NCI-H1417 (cell line): ENCODE measurements at regions not wholly inside any gene's neighbourhood (a gene's known extent, or its start where the extent isn't known, plus 50 kb on each side); places are given as distances from the start of the nearest gene placed in this dataset.

ENCODE experiments used
- DNase-seq, 3 experiments: peaks; one replicate each; lab custom pipeline; 2025; lab: John Stamatoyannopoulos, UW

DNA sequence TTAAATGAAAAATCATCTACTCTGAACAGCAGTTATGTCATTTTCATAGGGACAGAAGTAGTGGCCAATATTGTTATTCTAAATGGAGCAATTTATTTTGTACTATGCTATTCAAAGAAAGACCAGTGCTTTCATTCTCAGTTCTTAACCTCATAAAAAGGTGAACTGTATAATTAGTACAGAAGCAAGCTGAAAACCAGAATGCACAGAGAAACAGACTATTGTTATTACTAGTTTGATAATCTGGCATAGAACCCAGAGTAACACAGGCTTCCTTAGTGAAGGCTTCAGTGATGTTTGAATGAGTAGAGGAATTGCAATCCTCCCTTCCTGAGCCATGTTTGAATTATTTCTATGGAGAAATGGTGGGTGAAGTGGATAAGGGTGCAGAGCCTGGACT lies 131.6 kb upstream of the LRRC7 start:
- no peak for DNase-seq

DNA sequence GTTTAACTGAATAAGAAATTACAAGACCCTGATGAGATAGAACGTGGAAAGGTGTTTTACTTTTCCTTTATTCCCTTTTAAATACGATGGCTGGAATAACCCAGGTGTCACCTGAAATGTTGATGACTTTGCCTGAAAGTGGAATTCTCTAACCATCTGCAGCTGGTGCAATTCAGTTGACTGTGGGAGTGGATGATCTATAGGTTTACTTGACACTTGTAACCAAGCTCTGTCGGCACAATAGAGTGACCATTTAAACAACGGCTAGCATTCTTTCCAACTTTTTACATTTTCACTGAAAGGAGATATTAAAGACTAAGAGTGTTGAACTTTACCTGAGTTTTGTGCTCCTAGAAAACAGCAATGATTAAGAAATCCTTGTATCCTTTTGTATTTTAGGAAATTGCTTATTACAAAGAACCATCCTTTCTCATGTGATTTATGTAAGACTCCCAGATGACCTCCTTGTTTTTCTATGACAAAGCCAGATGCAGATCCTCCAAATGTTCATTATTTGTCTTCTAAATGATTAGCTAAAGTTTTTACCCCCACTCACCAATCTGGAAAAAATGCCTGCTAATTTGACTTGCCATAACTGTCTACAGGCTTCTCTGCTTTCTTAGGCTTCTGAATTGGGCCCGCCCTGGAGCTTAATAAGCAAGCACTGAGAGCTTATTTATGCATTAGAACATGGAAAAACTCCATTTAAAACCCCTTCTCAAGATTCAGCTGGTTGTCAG lies 129.5 kb upstream of the LRRC7 start:
- DNase-seq: peak in 1 of 3 experiments; percentile 40

DNA sequence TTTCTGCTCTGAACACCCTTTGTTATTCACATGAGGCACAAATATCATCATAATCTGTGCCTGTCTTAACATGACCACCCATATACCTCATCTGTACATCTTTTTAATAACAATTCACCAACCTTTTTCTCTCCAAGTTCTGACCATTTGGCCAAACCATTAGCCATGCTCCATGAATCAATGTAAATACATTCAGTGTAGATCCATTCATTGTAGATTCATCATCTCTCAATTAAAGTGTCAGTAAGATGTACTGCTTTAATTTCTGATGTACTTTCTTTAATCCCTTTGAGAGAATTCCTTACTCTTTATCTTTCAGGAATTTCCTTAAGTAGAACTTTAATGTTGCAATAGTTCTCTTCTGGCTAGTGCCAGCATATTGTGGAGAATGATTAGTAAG lies 126.2 kb upstream of the LRRC7 start:
- no peak for DNase-seq

DNA sequence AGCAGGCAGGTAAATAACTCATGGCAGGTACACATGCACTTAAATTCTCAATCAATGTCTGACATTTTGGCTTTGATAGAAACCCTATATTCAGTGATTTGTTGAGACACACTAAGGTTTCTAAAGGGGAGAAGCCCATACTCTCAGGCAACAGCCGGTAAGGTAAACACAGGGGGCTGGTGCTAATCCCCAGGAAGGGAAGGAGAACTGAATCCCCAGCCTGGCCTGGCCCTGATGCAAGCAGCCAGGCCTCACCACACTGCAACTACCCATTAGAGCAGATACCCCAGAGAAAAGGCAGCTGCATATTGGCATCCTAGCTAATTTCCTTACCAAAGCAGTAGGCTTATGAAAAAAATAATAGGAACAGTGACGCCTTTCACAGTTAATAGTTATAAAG lies 116.5 kb upstream of the LRRC7 start:
- no peak for DNase-seq

DNA sequence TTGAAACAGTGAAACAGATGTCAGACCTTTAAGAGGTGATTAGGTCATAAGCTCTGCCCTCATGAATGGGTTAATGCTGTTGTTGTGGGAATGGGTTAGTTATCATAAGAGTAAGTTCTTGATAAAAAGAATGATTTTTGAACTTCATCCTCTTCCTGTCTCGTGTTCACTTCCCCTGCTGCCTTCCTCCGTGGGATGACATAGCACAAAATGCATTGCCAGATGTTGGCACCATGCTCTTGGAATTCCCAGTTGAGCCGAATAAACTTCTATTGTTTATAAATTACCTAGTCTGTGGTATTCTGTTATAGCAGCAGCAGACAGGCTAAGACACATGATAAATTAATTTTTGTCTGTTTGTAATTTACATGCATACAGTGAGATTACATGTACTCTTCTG lies 112.0 kb upstream of the LRRC7 start:
- no peak for DNase-seq

DNA sequence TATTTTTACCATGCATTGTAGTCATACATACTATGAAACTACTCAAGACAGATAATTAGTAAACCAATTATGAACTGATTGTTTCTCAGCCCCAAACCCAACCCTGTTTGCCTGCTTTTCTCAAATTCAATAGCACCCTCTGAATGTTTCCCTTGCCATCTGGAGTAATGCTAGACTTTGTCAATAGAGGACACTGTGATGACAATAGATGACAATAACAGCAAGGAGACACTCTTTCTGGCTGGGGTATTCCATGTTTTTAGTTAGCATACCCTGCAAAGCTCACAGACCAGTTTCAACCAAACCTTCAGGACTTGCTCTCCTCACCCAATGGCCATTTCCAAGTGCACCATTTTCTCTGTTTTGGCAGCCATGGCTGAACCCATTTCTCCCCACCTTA lies 108.5 kb upstream of the LRRC7 start:
- DNase-seq: no peak

DNA sequence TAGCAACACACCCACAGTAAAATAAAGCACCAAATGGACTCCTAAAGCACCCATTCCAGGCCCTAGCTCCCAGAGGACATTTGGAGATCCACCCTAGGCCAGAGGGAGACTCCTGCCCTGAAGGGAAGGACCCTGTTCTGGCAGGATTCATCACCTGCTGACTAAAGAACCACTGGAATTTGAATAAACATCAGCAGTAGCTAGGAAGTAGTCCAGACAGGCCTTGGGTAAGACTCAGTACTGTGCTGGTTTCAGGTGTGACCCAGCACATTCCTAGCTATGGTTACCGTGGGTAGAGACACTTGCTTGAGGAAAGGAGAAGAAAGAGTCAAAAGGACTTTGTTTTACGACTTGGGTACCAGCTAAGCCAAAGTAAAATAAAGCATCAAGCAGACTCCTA lies 92.7 kb upstream of the LRRC7 start:
- DNase-seq: no peak

DNA sequence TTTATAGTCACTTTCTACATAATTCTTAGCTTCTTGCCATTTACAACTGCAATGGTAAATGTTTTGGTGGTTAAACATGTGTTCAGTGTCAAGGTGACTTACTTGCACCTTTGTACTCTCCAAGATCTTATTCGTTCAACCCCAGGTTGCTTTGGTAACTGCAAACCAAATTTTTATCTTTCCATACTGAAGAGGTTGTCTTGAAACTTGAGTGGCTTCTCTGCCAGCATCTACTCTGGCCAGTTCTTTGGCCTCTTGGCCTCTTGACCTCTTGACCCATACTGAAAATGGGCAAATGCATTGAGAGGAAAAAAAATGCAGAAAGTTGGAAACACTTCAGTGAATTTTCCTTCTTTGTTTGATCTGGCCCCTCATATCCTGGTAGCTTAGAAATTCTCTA lies 88.0 kb upstream of the LRRC7 start:
- DNase-seq: no peak

DNA sequence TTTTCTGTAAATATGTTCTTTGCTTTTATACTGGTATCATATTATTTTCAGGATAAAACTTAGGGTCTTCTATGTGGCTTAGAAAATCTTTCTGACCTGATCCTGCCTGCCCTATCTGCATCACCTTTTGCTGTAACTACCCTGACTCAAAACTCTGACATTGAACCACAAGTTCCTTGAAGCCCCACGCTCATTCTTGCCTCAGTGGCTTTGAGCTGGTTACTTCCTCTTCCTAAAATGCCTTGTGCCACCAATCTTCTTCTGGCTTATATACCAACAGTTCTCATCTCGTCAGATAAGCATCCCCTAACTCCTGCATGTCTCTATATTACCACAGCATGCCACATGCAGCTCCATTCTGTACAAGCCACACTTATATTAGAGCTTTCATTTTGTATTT lies 84.5 kb upstream of the LRRC7 start:
- no peak for DNase-seq

DNA sequence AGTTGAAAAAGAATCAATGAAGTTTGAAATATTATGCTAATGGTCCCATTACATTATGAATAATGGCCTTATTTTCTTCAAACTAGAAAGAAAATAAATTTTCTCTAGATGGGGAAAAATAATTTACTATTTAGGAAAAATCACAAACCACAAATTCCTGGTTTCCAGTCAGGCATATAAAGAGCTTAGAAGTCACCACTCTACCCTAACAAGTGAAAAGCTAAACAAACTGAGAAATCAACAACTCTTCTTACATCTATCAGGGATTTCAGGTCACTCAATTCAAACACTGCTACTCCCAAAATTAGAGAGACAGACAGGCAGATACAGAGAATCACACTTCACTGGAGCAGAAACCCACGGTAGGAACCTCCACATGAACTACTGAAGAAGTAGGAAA lies 82.1 kb upstream of the LRRC7 start:
- DNase-seq: no peak

DNA sequence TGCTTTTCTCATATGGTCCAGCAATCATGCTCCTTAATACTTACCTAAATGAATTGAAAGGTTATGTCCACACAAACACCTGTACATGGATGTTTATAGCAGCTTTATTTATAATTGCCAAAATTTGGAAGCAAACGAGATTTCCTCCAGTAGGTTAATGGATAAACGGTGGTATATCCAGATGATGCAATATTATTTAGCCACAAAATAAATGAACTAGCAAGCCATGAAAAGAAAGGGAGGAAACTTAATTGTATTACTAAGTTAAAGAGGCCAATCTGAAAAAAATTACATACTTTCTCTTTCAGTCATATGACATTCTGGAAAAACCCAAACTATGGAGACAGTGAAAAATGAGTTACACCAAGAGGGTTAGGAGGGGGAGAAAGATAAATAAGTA lies 76.3 kb upstream of the LRRC7 start:
- DNase-seq: no peak

DNA sequence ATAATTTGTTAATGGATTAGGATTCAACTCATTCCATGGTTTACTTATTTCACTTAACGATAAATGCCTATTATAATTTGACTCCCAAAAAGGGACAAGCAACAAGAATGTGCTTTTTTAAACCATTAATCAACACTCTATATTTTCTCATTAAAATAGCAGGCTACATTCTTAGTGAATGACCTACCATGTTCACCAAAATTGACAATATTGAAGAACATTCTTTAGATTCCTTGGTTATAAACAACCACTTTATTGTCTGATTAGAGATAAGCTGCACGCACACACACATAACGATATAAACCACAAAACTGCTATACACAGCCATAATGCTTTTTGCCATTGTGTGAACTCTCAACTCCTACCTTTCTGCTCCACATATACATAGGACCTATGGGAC lies 75.4 kb upstream of the LRRC7 start:
- no peak for DNase-seq

DNA sequence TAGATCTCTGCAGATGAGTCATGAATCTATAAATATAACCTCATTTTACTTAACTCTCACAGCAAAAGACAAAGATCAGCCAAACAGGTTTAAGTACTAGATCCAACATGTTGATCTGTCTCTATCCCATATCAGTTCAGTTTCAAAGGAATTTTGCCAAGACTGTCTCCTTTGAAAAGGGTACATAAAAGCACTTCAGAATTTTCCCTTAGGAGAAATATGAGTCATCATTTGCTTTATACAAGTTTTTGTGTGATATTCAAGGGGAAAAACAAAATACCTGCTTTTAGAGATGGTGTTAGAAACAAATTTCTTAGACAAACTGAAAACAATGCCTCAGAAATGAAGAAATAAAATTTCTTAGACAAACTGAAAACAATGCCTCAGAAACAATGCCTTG lies 73.5 kb upstream of the LRRC7 start:
- no peak for DNase-seq

DNA sequence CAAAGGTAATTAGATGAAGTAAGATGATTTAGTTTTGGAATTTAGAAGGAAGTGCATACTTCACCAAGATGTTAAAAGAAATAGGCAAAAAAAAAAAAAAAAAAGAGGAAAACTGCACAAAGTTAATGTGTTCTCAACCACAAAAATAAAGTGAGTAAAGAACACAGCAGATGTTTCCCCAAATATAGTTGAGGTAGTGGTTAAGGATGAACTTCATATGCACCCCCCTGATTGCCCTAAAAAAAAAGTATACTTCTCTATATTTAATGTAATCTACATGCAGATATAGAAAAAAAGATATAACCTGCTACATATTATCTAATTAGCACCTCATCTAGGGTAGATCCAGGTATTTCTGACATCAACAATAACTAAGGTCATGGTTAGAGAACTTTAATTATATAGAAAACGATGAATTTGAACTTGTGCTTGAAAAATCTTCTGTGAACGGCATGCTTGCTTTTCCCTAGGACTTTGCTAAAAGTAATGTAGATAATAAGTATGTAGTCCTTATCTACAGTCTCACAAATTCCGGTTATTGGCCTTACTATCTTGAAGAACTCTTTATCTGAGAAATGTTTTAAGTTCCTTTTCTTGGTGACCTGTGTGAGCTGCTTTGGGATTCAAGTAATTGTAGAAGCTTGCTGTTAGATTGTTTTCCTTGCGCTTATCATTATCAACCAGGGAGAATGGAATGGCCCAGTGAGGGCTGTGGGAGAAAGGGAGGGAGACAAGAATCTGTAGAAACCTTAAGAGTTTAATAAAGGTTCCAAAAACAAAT lies 70.1 kb upstream of the LRRC7 start:
- no peak for DNase-seq

DNA sequence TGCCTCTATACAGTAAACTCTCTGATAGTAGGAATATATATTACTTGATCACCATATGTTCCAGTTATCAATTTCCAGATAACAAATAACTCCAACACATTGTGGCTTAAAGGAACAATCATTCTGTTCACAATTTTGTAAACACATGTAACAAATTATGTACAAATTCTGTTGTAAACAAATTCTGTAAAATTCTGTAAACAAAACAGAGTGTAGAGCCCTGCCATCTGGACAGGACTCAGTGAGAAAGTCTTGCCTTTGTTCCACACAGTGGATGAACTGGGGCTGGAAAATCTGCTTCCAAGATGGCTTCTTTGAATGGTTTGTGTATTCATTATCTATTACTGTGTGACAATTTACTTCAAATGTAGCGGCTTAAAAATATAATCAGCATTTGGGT lies 69.0 kb upstream of the LRRC7 start:
- no peak for DNase-seq

DNA sequence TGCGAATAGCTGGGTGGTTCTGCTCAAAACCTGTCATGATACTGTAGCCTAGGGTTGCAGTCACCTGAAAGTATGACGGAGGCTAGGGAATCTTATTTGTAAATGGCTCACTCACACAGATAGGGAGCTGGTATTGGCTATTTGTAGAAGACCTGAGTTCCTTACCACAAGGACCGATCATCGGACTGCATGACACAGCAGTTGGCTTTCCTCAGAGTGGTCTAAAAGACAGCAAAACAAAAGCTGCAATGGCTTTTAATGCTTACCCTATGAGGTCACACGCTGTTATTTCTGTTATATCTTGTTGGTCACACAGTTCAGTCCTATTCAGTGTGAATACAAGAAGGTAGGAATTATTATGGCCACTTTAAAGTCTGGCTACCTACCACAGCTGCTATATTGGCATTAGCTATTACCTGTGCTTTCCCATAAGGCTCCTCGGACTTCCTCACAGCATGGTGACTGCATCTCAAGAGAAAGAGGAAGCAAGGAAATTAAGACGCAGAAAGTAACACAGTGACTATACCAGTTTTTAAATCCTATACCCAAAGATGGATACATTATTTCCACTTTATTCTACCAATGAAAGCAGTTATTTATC lies 68.4 kb upstream of the LRRC7 start:
- no peak for DNase-seq

DNA sequence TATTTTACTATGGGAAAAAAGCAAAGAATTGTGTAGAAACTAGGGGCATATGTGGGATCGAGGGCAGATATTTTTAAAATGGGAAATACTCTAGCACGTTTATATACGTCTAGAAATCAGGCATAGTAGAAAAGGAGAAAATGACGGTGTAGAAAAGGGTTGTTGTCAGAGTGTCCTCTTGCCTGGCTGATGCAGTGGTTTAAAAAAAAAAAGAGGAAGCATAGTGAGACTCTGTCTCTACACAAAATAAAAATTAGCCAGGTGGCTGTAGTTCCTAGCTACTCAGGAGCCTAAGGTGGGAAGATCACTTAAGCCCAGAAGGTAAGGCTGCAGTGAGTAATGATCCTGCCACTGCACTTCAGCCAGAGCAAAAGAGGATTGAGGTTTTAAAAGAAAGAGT lies 64.7 kb upstream of the LRRC7 start:
- no peak for DNase-seq

DNA sequence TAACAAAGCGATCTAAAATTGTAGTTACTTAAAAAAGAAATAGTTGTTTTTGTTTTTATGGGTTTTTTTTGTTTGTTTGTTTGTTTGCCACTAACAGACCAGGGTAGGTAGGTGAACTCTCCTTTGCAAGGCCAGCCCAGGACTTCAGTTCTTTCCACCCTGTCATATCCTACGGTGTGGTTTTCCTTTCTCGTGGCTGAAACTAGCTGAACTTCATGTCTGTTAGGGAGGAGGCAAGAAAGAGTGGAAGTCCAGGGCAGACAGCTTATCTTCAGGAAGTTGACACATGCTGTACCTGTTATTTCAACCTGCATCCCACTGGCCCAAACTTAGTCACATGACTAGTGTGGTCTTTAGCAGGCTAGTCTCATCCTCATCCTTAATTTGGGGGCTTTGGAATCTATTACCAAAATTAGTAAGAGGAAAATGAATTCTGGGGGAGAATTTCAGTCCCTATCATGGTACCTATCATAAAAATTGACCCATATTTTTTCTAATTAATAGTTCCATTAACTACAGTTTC lies 62.9 kb upstream of the LRRC7 start:
- no peak for DNase-seq

DNA sequence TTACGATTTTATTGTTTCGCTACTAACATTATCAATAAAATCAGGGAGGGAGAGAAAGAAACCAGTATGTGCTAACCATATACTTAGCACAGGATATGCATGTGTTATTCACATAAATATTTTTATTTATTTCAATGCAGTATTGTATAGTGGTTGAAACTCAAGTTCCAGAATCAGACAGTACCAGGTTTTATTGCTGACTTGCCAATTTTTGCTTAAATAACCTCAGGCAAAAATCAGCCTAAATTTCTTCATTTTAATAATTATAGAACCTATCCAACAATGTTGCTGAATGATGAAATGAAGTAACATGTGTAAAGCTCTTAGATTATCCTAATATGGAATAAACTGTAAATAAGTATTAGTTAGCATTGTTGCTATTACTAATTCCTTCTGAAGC lies 61.4 kb upstream of the LRRC7 start:
- DNase-seq: no peak

DNA sequence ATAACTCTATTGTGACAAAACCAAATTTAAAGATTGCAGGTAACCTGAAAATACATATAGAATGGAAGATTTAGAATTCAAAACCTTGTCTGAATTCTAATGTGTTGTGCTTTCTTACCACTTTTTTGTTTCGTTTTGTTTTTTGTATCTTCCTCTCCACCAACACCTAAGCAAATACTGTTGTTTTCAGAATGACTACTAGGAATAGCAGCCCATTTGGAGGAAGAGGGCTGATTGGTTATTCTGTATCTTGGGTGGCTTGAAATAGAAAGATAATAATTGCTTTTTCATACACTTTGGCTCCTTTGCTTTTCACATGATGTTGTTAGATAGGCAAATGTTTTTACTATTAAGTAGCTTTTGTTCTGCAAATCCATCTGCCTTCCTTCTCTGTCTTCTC lies 61.0 kb upstream of the LRRC7 start:
- no peak for DNase-seq

DNA sequence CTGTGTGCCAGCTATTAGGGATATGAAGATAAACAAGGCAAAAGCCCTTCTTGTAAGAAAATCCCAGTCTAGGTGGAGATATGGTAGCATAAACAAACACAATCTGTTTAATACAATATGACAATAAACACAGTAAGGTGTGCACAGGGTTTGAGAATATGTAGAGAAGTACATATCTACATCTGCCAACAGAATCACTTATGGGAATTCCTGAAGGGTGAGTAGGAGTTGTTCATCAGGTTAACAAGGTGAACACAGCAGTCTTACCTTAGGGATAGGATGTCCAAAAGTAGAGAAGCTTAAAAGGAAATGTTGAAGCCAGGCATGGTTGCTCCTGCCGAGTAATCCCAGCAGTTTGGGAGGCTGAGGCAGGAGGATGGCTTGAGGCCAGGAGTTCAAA lies 57.7 kb upstream of the LRRC7 start:
- no peak for DNase-seq

DNA sequence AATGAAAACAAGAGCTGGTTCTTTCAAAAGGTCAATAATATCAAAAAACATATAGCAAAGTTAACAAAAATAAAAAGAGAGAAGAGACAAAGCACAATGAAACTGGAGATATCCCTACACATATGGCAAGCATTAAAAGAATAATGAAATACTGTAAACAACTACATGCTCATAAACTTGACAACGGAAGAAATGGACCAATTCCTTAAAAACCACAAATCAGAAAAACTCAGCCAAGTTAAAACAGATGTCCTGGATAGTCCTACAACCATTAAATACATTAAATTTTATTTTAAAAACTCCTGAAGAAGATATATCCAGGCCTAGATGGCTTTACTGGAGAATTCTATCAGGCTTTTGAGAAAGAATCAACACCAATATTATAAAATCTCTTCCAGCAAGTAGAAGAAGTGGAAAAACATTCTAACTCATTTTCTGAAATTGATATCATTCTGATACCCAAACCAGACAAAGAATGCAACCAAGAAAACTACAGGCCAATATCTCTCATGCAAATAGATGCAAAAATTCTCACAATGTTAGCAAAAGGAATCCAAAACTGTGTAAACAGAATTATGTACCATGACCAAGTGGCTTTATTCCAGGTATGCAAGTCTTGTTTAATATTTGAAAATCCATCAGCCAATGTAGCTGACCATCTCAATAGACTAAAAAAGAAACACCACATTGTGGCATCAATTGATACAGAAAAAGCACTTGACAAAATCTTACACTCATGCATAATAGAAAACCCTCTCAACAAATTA lies 56.1 kb upstream of the LRRC7 start:
- no peak for DNase-seq
